WTC11 (cell line): ENCODE measurements at regions not wholly inside any gene's neighbourhood (a gene's known extent, or its start where the extent isn't known, plus 50 kb on each side); places are given as distances from the start of the nearest gene placed in this dataset.

Experiments used
- ATAC-seq: fragments of 200-7000 bp; cut with Tn5 transposase; 2 replicates; pipeline ENCODE4 v1.10.0; 2021; ENCODE audit warnings: mild to moderate bottlenecking, moderate library complexity
- CTCF ChIA-PET: fragments of 300-600 bp; sonication (Branson Sonifier 250); formaldehyde crosslinking; loops from one replicate; lab custom pipeline; 2021; ENCODE audit warnings: antibody characterized with exemption; lab: Charles Lee
- POLR2A ChIA-PET: fragments of 350-600 bp; sonication (Branson Sonifier 250); formaldehyde crosslinking; loops from one replicate; lab custom pipeline; 2021; ENCODE audit warnings: antibody characterized with exemption; lab: Charles Lee
- DNase-seq: peaks from one replicate; pipeline ENCODE4 v3.0.0; 2021; ENCODE audit warnings: low spot score
- H3K27ac Mint-ChIP-seq: 2 replicates; pipeline ENCODE4 v1.8.0; 2021; ENCODE audit warnings: mixed read lengths
- H3K27me3 Mint-ChIP-seq: 2 replicates; pipeline ENCODE4 v1.8.0; 2021; ENCODE audit warnings: low read depth, mild to moderate bottlenecking, moderate library complexity, mixed read lengths
- H3K36me3 Mint-ChIP-seq: 2 replicates; pipeline ENCODE4 v1.8.0; 2021; ENCODE audit warnings: mixed read lengths
- H3K4me1 Mint-ChIP-seq: 2 replicates; pipeline ENCODE4 v1.8.0; 2022; ENCODE audit warnings: mixed read lengths
- H3K4me3 Mint-ChIP-seq: 2 replicates; pipeline ENCODE4 v1.8.0; 2021; ENCODE audit warnings: mild to moderate bottlenecking, moderate library complexity, mixed read lengths
- H3K9me3 Mint-ChIP-seq: 2 replicates; pipeline ENCODE4 v1.8.0; 2021; ENCODE audit warnings: mixed read lengths
- AR ChIP-seq: fragments of 250-450 bp; sonication (Bioruptor Pico); IDR thresholded peaks from 2 replicates; pipeline ENCODE4 v1.9.0; 2021; ENCODE audit warnings: mild to moderate bottlenecking
- CBFB ChIP-seq: sonication (generic); formaldehyde crosslinking; IDR thresholded peaks from 2 replicates; pipeline ENCODE4 v1.8.1; 2022; ENCODE audit warnings: mild to moderate bottlenecking, low read depth, missing genetic modification reagents
- E2F1 ChIP-seq: sonication (generic); formaldehyde crosslinking; IDR thresholded peaks from 2 replicates; pipeline ENCODE4 v1.8.0; 2022; ENCODE audit warnings: mild to moderate bottlenecking, missing genetic modification reagents
- HMGXB4 ChIP-seq: sonication (generic); formaldehyde crosslinking; IDR thresholded peaks from 2 replicates; pipeline ENCODE4 v1.8.1; 2023; ENCODE audit warnings: mild to moderate bottlenecking, moderate library complexity, missing genetic modification reagents
- IRF1 ChIP-seq: sonication (generic); formaldehyde crosslinking; IDR thresholded peaks from 2 replicates; pipeline ENCODE4 v1.8.0; 2023; ENCODE audit warnings: missing genetic modification reagents
- MYBL2 ChIP-seq: sonication (generic); formaldehyde crosslinking; IDR thresholded peaks from 2 replicates; pipeline ENCODE4 v1.8.1; 2023; ENCODE audit warnings: mild to moderate bottlenecking, moderate library complexity, missing genetic modification reagents
- PRDM15 ChIP-seq: sonication (generic); formaldehyde crosslinking; IDR thresholded peaks from 2 replicates; pipeline ENCODE4 v1.8.0; 2022; ENCODE audit warnings: missing genetic modification reagents
- SMAD4 ChIP-seq: sonication (generic); formaldehyde crosslinking; IDR thresholded peaks from 2 replicates; pipeline ENCODE4 v1.8.0; 2022; ENCODE audit warnings: mild to moderate bottlenecking, missing genetic modification reagents
- TCF7 ChIP-seq: sonication (generic); formaldehyde crosslinking; IDR thresholded peaks from 2 replicates; pipeline ENCODE4 v1.8.0; 2022; ENCODE audit warnings: mild to moderate bottlenecking, low read depth, missing genetic modification reagents, moderate library complexity
- TEAD1 ChIP-seq: sonication (generic); formaldehyde crosslinking; IDR thresholded peaks from 2 replicates; pipeline ENCODE4 v1.8.0; 2022; ENCODE audit warnings: mild to moderate bottlenecking, missing genetic modification reagents
- TP53 ChIP-seq: sonication (generic); formaldehyde crosslinking; IDR thresholded peaks from 2 replicates; pipeline ENCODE4 v1.8.1; 2023; ENCODE audit warnings: mild to moderate bottlenecking, missing genetic modification reagents
- USF1 ChIP-seq: sonication (generic); formaldehyde crosslinking; IDR thresholded peaks from 2 replicates; pipeline ENCODE4 v1.8.0; 2022; ENCODE audit warnings: mild to moderate bottlenecking, missing genetic modification reagents
- USF2 ChIP-seq: sonication (generic); formaldehyde crosslinking; IDR thresholded peaks from 2 replicates; pipeline ENCODE4 v1.8.1; 2023; ENCODE audit warnings: mild to moderate bottlenecking, missing genetic modification reagents, moderate library complexity
- ZNF232 ChIP-seq: sonication (generic); formaldehyde crosslinking; IDR thresholded peaks from 2 replicates; pipeline ENCODE4 v1.8.0; 2022; ENCODE audit warnings: mild to moderate bottlenecking, missing genetic modification reagents
- ZNF263 ChIP-seq: sonication (generic); formaldehyde crosslinking; IDR thresholded peaks from 2 replicates; pipeline ENCODE4 v1.8.1; 2022; ENCODE audit warnings: low read depth, mild to moderate bottlenecking, moderate library complexity, missing genetic modification reagents
- ZNF425 ChIP-seq: fragments of 250-450 bp; sonication (Bioruptor Pico); conservative IDR thresholded peaks from 2 replicates; pipeline ENCODE4 v1.9.0; 2021; ENCODE audit warnings: mild to moderate bottlenecking

GRCh38 chr10:9060314-9060713, 1005.8 kb downstream of the GATA3 start:
- no peak for DNase-seq
- H3K27ac Mint-ChIP-seq: no peak overlapping the region
- ATAC-seq: no peak
- TF ChIP-seq TP53 (no peak), USF2 (CRISPR knock-in tag) (no peak), HMGXB4 (CRISPR knock-in tag) (no peak), MYBL2 (CRISPR knock-in tag) (no peak), SMAD4 (CRISPR knock-in tag) (no peak), ZNF232 (CRISPR knock-in tag) (no peak), ZNF425 (CRISPR knock-in tag) (no peak), ZNF263 (CRISPR knock-in tag) (no peak), TCF7 (CRISPR knock-in tag) (no peak), TEAD1 (CRISPR knock-in tag) (no peak), CBFB (CRISPR knock-in tag) (no peak), AR (CRISPR knock-in tag) (no peak), PRDM15 (CRISPR knock-in tag) (no peak), USF1 (no peak), E2F1 (CRISPR knock-in tag) (no peak), IRF1 (CRISPR knock-in tag) (no peak)
- H3K36me3 Mint-ChIP-seq: no peaks in the 10 kb centered on the region
- no peaks in the 10 kb centered on the region for H3K27me3 Mint-ChIP-seq
- H3K4me3 Mint-ChIP-seq: no peak overlapping the region
- CTCF ChIA-PET: no interaction called here
- no peaks in the 10 kb centered on the region for H3K4me1 Mint-ChIP-seq
- peaks cover 26% of the 10 kb centered on the region for H3K9me3 Mint-ChIP-seq
- POLR2A ChIA-PET: no interaction called here
